ENCODE measurements at regions not wholly inside any gene's neighbourhood (a gene's known extent, or its start where the extent isn't known, plus 50 kb on each side); places are given as distances from the start of the nearest gene placed in this dataset.

- no peak overlapping the region for H3K27ac ChIP-seq (ENCODE audit: extremely low read depth, low read depth, low read length)
- ChIA-PET POLR2A (no interaction called here), CTCF (ENCODE audit: low intra/inter-chr PET ratio) (no interaction called here)
- ATAC-seq (no peak), FAIRE-seq (no peak), DNase-seq (ENCODE audit: extremely low read depth in 1 of 4, low spot score in 3 of 4) (no peak)
- H2AFZ ChIP-seq (ENCODE audit: low read depth, low read length), result no peak overlapping the region
- H3K4me2 ChIP-seq (ENCODE audit: insufficient read depth, low read length), result no peak overlapping the region
- no peaks in the 10 kb centered on the region for H3K9me3 ChIP-seq (replicated peaks; ENCODE audit: control insufficient read depth, insufficient read depth, low read depth, low read length)
- peak; percentile 79 for TF ChIP-seq CREBBP (IDR thresholded peaks at IDR 0.05; ENCODE audit: low read depth, low read length)
- TF ChIP-seq, protein P1, sequence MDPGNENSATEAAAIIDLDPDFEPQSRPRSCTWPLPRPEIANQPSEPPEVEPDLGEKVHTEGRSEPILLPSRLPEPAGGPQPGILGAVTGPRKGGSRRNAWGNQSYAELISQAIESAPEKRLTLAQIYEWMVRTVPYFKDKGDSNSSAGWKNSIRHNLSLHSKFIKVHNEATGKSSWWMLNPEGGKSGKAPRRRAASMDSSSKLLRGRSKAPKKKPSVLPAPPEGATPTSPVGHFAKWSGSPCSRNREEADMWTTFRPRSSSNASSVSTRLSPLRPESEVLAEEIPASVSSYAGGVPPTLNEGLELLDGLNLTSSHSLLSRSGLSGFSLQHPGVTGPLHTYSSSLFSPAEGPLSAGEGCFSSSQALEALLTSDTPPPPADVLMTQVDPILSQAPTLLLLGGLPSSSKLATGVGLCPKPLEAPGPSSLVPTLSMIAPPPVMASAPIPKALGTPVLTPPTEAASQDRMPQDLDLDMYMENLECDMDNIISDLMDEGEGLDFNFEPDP (CRISPR knock-in tag; IDR thresholded peaks at IDR 0.05), result no peak
- H3K4me1 ChIP-seq (replicated peaks in 1 of 2; ENCODE audit: control insufficient read depth in 2 of 2, insufficient read depth in 2 of 2, low read length in 2 of 2), result peaks cover 0 to 24% of the 10 kb centered on the region in 2 experiments; a peak in 2 of 5 replicates
- no peak overlapping the region for H3K4me3 ChIP-seq
- no peaks in the 10 kb centered on the region for H3K27me3 ChIP-seq (ENCODE audit: control insufficient read depth in 2 of 2, insufficient read depth in 2 of 2, low read length in 2 of 2)
- no peaks in the 10 kb centered on the region for H3K9me1 ChIP-seq (ENCODE audit: control insufficient read depth, insufficient read depth, low read length)
- in situ Hi-C loops (cut with MboI), result no loop called here
- H4K20me1 ChIP-seq (replicated peaks; ENCODE audit: control insufficient read depth, insufficient read depth, low read length), result no peaks in the 10 kb centered on the region; the same call in 1 of the 2 replicates
- BruUV-seq (replicated peaks), result no TSS peak
- peaks cover 7% of the 10 kb centered on the region for H3K36me3 ChIP-seq (ENCODE audit: control insufficient read depth, insufficient read depth, low read length)
- H3K79me2 ChIP-seq (ENCODE audit: control insufficient read depth, insufficient read depth, low read length), result peaks cover 86% of the 10 kb centered on the region
- H3K9ac ChIP-seq (ENCODE audit: insufficient read depth in 1 of 2, low read depth in 2 of 2, low read length in 2 of 2), result no peak overlapping the region
- intact Hi-C loops (cut with micrococcal nuclease), result no loop called here
Measured at GRCh38 chrX:138923805-138924204, 212.3 kb upstream of the FGF13 start.

GRCh38 chrX:138921031-138921430 is 209.5 kb upstream of the FGF13 start:
- CTCF ChIA-PET (ENCODE audit: low intra/inter-chr PET ratio), result no interaction called here
- BruUV-seq (replicated peaks), result no TSS peak
- Histone ChIP-seq H4K20me1 (replicated peaks; ENCODE audit: control insufficient read depth, insufficient read depth, low read length) (no peaks in the 10 kb centered on the region), H3K36me3 (ENCODE audit: control insufficient read depth, insufficient read depth, low read length) (peaks cover 7% of the 10 kb centered on the region), H3K27ac (ENCODE audit: extremely low read depth, low read depth, low read length) (no peak overlapping the region), H2AFZ (ENCODE audit: low read depth, low read length) (no peak overlapping the region), H3K9me3 (replicated peaks; ENCODE audit: control insufficient read depth, insufficient read depth, low read depth, low read length) (no peaks in the 10 kb centered on the region), H3K4me3 (no peak overlapping the region), H3K27me3 (ENCODE audit: control insufficient read depth in 2 of 2, insufficient read depth in 2 of 2, low read length in 2 of 2) (no peaks in the 10 kb centered on the region), H3K79me2 (ENCODE audit: control insufficient read depth, insufficient read depth, low read length) (peaks cover 69% of the 10 kb centered on the region), H3K4me1 (replicated peaks in 1 of 2; ENCODE audit: control insufficient read depth in 2 of 2, insufficient read depth in 2 of 2, low read length in 2 of 2) (peaks cover 0 to 14% of the 10 kb centered on the region in 2 experiments; a peak in 2 of 5 replicates), H3K9me1 (ENCODE audit: control insufficient read depth, insufficient read depth, low read length) (no peaks in the 10 kb centered on the region), H3K9ac (ENCODE audit: insufficient read depth in 1 of 2, low read depth in 2 of 2, low read length in 2 of 2) (no peak overlapping the region), H3K4me2 (ENCODE audit: insufficient read depth, low read length) (no peak overlapping the region)
- in situ Hi-C loops (cut with MboI), result no loop called here
- no peak for FAIRE-seq
- DNase-seq (ENCODE audit: extremely low read depth in 1 of 4, low spot score in 3 of 4), result no peak
- ATAC-seq, result no peak
- intact Hi-C loops (cut with micrococcal nuclease), result no loop called here
- WGBS (ENCODE audit: insufficient coverage, low coverage, missing lambda C conversion rate), result 5% methylated on average over 2 of the region's 2 CpGs
- TF ChIP-seq ZBTB1 (CRISPR knock-in tag; IDR thresholded peaks at IDR 0.05; ENCODE audit: borderline replicate concordance, low read depth) (no peak), HDGF (IDR thresholded peaks at IDR 0.05) (no peak), ZNF3 (CRISPR knock-in tag; IDR thresholded peaks at IDR 0.05) (no peak)
- POLR2A ChIA-PET, result no interaction called here
